ENCODE measurements at regions not wholly inside any gene's neighbourhood (a gene's known extent, or its start where the extent isn't known, plus 50 kb on each side); places are given as distances from the start of the nearest gene placed in this dataset.
"Not testable (repeated sequence)": the region's sequence is repeated elsewhere in the genome, so short reads cannot be mapped to it uniquely, and the experiment has no call there.

DNA sequence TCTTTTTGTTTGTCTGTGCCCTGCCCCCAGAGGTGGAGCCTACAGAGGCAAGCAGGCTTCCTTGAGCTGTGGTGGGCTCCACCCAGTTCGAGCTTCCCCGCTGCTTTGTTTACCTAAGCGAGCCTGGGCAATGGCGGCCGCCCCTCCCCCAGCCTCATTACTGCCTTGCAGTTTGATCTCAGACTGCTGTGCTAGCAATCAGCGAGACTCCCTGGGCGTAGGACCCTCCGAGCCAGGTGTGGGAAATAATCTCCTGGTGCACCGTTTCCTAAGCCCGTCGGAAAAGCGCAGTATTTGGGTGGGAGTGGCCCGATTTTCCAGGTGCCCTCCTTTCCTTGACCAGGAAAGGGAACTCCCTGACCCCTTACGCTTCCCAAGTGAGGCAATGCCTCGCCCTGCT, 78.6 kb upstream of the HAND2 start:
- TF ChIP-seq, protein P1, sequence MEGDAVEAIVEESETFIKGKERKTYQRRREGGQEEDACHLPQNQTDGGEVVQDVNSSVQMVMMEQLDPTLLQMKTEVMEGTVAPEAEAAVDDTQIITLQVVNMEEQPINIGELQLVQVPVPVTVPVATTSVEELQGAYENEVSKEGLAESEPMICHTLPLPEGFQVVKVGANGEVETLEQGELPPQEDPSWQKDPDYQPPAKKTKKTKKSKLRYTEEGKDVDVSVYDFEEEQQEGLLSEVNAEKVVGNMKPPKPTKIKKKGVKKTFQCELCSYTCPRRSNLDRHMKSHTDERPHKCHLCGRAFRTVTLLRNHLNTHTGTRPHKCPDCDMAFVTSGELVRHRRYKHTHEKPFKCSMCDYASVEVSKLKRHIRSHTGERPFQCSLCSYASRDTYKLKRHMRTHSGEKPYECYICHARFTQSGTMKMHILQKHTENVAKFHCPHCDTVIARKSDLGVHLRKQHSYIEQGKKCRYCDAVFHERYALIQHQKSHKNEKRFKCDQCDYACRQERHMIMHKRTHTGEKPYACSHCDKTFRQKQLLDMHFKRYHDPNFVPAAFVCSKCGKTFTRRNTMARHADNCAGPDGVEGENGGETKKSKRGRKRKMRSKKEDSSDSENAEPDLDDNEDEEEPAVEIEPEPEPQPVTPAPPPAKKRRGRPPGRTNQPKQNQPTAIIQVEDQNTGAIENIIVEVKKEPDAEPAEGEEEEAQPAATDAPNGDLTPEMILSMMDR (IDR thresholded peaks at IDR 0.05; ENCODE audit: low read depth, low read length, poor library complexity, severe bottlenecking) = not testable (repeated sequence)
- TF ChIP-seq EZH2phosphoT487 (IDR thresholded peaks at IDR 0.05; ENCODE audit: borderline replicate concordance, low read length) = not testable (repeated sequence)
